Smooth muscle cell of the brain vasculature (primary cell): ENCODE measurements at regions not wholly inside any gene's neighbourhood (a gene's known extent, or its start where the extent isn't known, plus 50 kb on each side); places are given as distances from the start of the nearest gene placed in this dataset.
"Not testable (repeated sequence)": the region's sequence is repeated elsewhere in the genome, so short reads cannot be mapped to it uniquely, and the experiment has no call there.

Experiments used
- DNase-seq: peaks from one replicate; pipeline ENCODE4 v3.0.0-alpha.2; 2012; ENCODE audit warnings: low read depth, low spot score

- DNase-seq = no peak
These were observed 315.0 kb upstream of the TFPI start for GRCh38 chr2:187869195-187869594.

GRCh38 chr2:187871506-187871905, 317.3 kb upstream of the TFPI start:
- DNase-seq = no peak

- DNase-seq = no peak
These were observed 318.9 kb upstream of the TFPI start for GRCh38 chr2:187873132-187873531.

GRCh38 chr2:187874786-187875185, 320.6 kb upstream of the TFPI start:
- DNase-seq = no peak

- no peak for DNase-seq
These were observed 321.3 kb upstream of the TFPI start for GRCh38 chr2:187875261-187876141.

- no peak for DNase-seq
These were observed 322.3 kb upstream of the TFPI start for GRCh38 chr2:187876554-187876953.

GRCh38 chr2:187877391-187877790, 323.2 kb upstream of the TFPI start:
- DNase-seq = no peak

- no peak for DNase-seq
These were observed 323.9 kb upstream of the TFPI start for GRCh38 chr2:187878112-187878511.

- DNase-seq = no peak
These were observed 325.3 kb upstream of the TFPI start for GRCh38 chr2:187879491-187879890.

- DNase-seq = no peak
These were observed 329.8 kb upstream of the TFPI start for GRCh38 chr2:187884003-187884402.

- no peak for DNase-seq
These were observed 336.5 kb upstream of the TFPI start for GRCh38 chr2:187890690-187891089.

- DNase-seq = no peak
These were observed 345.8 kb upstream of the TFPI start for GRCh38 chr2:187900021-187900420.

- no peak for DNase-seq
These were observed 351.8 kb upstream of the TFPI start for GRCh38 chr2:187906021-187906420.

- not testable (repeated sequence) for DNase-seq
These were observed 356.7 kb upstream of the TFPI start for GRCh38 chr2:187910922-187911321.

GRCh38 chr2:187912950-187913349, 358.7 kb upstream of the TFPI start:
- no peak for DNase-seq

GRCh38 chr2:187915810-187916209, 361.6 kb upstream of the TFPI start:
- DNase-seq = no peak

- DNase-seq = no peak
These were observed 362.6 kb upstream of the TFPI start for GRCh38 chr2:187916799-187917198.

GRCh38 chr2:187917535-187917934, 363.3 kb upstream of the TFPI start:
- no peak for DNase-seq

GRCh38 chr2:187918996-187919821, 365.0 kb upstream of the TFPI start:
- no peak for DNase-seq

GRCh38 chr2:187920511-187920910, 366.3 kb upstream of the TFPI start:
- no peak for DNase-seq

- no peak for DNase-seq
These were observed 368.6 kb upstream of the TFPI start for GRCh38 chr2:187922846-187923245.

- DNase-seq = no peak
These were observed 367.4 kb upstream of the GULP1 start for GRCh38 chr2:187924293-187924692.

- no peak for DNase-seq
These were observed 357.4 kb upstream of the GULP1 start for GRCh38 chr2:187934236-187934635.
